ENCODE measurements at regions not wholly inside any gene's neighbourhood (a gene's known extent, or its start where the extent isn't known, plus 50 kb on each side); places are given as distances from the start of the nearest gene placed in this dataset.

GRCh38 chr22:19638282-19639015 lies 75.9 kb upstream of the SEPTIN5 start:
- FAIRE-seq (no peak), DNase-seq (ENCODE audit: insufficient read length) (no peak)
- TF ChIP-seq TAF1 (IDR thresholded peaks at IDR 0.05; ENCODE audit: borderline replicate concordance, low read depth, low read length) (no peak), POLR2AphosphoS5 (IDR thresholded peaks at IDR 0.05; ENCODE audit: low read depth, low read length) (no peak), POLR2A (IDR thresholded peaks at IDR 0.05; ENCODE audit: low read depth, low read length) (no peak)

- DNase-seq (ENCODE audit: insufficient read length) (no peak), FAIRE-seq (no peak)
- TF ChIP-seq POLR2AphosphoS5 (IDR thresholded peaks at IDR 0.05; ENCODE audit: low read depth, low read length) (no peak), TAF1 (IDR thresholded peaks at IDR 0.05; ENCODE audit: borderline replicate concordance, low read depth, low read length) (no peak), POLR2A (IDR thresholded peaks at IDR 0.05; ENCODE audit: low read depth, low read length) (no peak)
Measured at GRCh38 chr22:19639610-19640135, 74.6 kb upstream of the SEPTIN5 start.

DNA sequence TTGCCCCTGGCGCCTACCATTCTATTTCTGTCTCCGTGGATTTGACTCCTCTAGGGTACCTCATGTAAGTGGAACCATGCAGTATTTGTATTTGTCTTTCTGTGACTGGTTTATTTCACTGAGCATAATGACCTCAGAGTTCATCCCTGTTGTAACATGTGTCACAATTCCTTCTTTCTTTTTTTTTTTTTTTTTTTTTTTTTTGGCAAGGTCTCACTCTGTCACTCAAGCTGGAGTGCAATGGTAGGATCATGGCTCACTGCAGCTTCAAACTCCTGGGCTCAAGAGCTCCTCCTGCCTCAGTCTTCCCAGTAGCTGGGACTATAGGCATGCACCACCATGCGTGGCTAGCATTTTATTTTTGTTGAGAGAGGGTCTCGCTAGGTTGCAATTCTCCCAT lies 74.0 kb upstream of the SEPTIN5 start:
- DNase-seq (ENCODE audit: insufficient read length) (no peak), FAIRE-seq (no peak)
- TF ChIP-seq TAF1 (IDR thresholded peaks at IDR 0.05; ENCODE audit: borderline replicate concordance, low read depth, low read length) (no peak), POLR2A (IDR thresholded peaks at IDR 0.05; ENCODE audit: low read depth, low read length) (no peak), POLR2AphosphoS5 (IDR thresholded peaks at IDR 0.05; ENCODE audit: low read depth, low read length) (no peak)

DNA sequence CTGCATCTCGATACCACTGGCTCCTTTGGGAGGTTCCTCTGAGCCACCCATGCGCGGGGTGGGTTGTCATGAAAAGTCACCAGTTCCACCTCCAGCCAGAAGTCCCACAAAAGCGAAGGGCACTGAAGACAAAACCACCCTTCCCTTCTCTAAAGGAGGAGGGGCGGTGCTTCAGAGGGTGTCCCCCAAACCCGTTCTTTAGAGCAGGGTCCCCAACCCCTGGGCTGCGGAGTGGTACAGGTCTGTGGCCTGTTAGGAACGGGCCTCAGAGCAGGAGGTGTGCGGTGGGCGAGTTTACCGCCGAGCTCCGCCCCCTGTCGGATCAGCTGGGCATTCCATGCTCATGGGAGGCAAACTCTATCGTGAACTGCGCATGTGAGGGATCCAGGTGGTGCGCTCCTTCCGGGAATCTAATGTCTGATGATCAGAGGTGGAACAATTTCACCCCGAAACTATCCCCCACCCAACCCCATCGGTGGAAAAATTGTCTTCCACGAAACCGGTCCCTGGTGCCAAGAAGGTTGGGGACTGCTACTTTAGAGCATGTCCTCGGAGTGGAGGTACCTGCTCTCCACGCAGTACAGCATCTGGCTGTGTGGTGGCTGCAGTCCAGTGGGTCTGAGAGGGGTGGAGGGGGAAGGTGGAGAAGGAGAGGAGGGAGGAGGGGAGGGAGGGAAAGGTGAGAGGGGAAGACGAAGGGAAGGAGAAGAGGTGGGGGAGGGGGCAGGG lies 72.9 kb upstream of the SEPTIN5 start:
- DNase-seq (ENCODE audit: insufficient read length): no peak
- no peak for FAIRE-seq
- TF ChIP-seq POLR2A (IDR thresholded peaks at IDR 0.05; ENCODE audit: low read depth, low read length) (no peak), POLR2AphosphoS5 (IDR thresholded peaks at IDR 0.05; ENCODE audit: low read depth, low read length) (no peak), TAF1 (IDR thresholded peaks at IDR 0.05; ENCODE audit: borderline replicate concordance, low read depth, low read length) (no peak)

GRCh38 chr22:19641983-19642451 lies 72.3 kb upstream of the SEPTIN5 start:
- no peak for DNase-seq (ENCODE audit: insufficient read length)
- TF ChIP-seq POLR2A (IDR thresholded peaks at IDR 0.05; ENCODE audit: low read depth, low read length): no peak
- no peak for TF ChIP-seq TAF1 (IDR thresholded peaks at IDR 0.05; ENCODE audit: borderline replicate concordance, low read depth, low read length)
- no peak for TF ChIP-seq POLR2AphosphoS5 (IDR thresholded peaks at IDR 0.05; ENCODE audit: low read depth, low read length)
- no peak for FAIRE-seq

DNA sequence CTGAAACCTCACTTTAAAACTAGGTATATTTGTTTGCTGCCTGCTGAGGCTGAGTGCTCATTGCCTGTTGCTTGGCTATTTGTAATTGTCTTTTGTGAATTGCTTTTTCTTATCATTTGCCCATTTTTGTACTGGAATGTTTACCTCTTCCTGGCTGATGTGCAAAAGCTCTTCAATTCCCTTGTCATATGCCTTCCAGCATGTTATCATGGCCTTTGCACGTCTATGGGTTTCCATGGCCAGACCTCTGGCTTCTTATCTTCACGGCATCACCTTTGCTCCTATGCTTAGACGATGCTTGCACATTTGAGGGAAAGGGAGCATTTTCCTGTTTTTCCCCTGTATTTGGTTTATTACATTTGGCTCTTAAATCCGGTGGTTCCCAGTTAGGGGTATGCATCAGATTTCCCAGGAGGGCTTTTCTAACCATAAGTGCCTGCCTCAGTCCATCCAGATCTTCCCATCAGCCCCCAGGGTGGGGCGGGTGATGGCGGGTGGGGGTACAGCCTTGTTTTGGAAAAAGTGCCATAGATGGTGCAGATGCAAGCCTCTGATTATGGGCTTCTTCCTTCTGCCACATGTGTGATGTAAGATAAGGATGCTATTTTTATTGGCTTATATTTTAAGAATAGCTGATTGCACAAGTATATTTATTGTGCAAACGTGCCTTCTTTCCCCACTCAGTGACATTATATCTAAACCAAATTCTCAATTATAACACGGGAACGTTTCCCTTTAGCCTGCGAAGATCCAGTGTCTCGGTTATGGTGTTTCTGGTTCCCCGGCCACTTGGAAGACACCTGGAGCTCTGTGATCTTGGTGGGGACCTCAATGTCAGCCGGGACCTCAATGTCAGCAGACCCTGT lies 70.6 kb upstream of the SEPTIN5 start:
- no peak for TF ChIP-seq TAF1 (IDR thresholded peaks at IDR 0.05; ENCODE audit: borderline replicate concordance, low read depth, low read length)
- TF ChIP-seq POLR2A (IDR thresholded peaks at IDR 0.05; ENCODE audit: low read depth, low read length): no peak
- no peak for TF ChIP-seq POLR2AphosphoS5 (IDR thresholded peaks at IDR 0.05; ENCODE audit: low read depth, low read length)
- FAIRE-seq: no peak
- no peak for DNase-seq (ENCODE audit: insufficient read length)

- no peak for TF ChIP-seq POLR2AphosphoS5 (IDR thresholded peaks at IDR 0.05; ENCODE audit: low read depth, low read length)
- no peak for TF ChIP-seq TAF1 (IDR thresholded peaks at IDR 0.05; ENCODE audit: borderline replicate concordance, low read depth, low read length)
- no peak for TF ChIP-seq POLR2A (IDR thresholded peaks at IDR 0.05; ENCODE audit: low read depth, low read length)
- DNase-seq (ENCODE audit: insufficient read length): no peak
- FAIRE-seq: no peak
Measured at GRCh38 chr22:19644314-19645223, 69.7 kb upstream of the SEPTIN5 start.

GRCh38 chr22:19645391-19645790 lies 68.9 kb upstream of the SEPTIN5 start:
- TF ChIP-seq POLR2AphosphoS5 (IDR thresholded peaks at IDR 0.05; ENCODE audit: low read depth, low read length) (no peak), POLR2A (IDR thresholded peaks at IDR 0.05; ENCODE audit: low read depth, low read length) (no peak), TAF1 (IDR thresholded peaks at IDR 0.05; ENCODE audit: borderline replicate concordance, low read depth, low read length) (no peak)
- no peak for FAIRE-seq

DNA sequence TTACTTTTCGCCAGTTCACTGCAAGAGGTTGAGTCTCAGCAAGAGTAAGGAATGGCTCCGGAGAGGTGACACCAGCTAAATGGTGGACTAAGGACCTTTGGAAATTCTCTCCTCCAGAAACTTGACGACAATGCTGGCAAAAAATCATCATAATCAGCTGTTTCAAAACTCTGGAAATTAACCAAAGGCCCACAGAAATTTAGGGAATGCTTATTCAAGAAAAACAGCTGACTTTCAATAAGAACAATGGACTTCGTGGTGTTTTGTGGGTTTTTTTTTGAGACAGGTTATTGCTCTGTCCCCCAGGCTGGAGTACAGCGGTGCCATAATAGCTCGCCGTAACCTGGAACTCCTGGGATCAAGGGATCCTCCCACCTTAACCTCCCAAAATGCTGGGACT lies 68.4 kb upstream of the SEPTIN5 start:
- DNase-seq (ENCODE audit: insufficient read length) (no peak), FAIRE-seq (no peak)
- no peak for TF ChIP-seq POLR2AphosphoS5 (IDR thresholded peaks at IDR 0.05; ENCODE audit: low read depth, low read length)
- no peak for TF ChIP-seq TAF1 (IDR thresholded peaks at IDR 0.05; ENCODE audit: borderline replicate concordance, low read depth, low read length)
- TF ChIP-seq POLR2A (IDR thresholded peaks at IDR 0.05; ENCODE audit: low read depth, low read length): no peak

More at GRCh38 chr22:19645391-19645790, 68.9 kb upstream of the SEPTIN5 start:
- no peak for DNase-seq (ENCODE audit: insufficient read length)

- TF ChIP-seq POLR2A (IDR thresholded peaks at IDR 0.05; ENCODE audit: low read depth, low read length): no peak
- no peak for FAIRE-seq
- DNase-seq (ENCODE audit: insufficient read length): no peak
Measured at GRCh38 chr22:19646383-19646782, 67.9 kb upstream of the SEPTIN5 start.
